ENCODE measurements at regions not wholly inside any gene's neighbourhood (a gene's known extent, or its start where the extent isn't known, plus 50 kb on each side); places are given as distances from the start of the nearest gene placed in this dataset.

DNA sequence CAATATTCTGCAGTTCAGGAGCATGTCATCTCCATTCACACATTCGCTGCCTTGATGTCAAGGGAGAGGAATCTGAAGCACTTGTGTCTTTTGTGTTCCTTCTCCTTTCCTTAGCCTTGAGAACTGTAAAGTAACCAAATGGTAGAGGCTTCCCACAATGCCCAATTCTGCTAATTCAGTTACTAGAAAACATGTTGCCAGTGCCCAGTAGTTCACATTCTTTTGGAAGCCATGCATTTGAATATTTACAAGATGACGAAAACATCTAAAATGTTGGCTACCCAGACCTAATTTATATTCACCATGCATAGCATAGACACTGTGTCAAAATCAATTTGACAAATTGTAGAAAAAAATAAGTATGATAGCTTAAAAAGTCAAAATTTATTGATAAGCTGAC is 852.7 kb upstream of the PHF14 start:
- H3K36me3 ChIP-seq (ENCODE audit: low read depth, missing control alignments): no peaks in the 10 kb centered on the region
- no peak overlapping the region for H3K4me3 ChIP-seq
- WGBS, 2 donors: 84 to 86% methylated on average over 2 of the region's 2 CpGs
- no peak for DNase-seq
- intact Hi-C loops (cut with DNase I; ENCODE audit: low total_unique reads): no loop called here
- H3K9me3 ChIP-seq: no peaks in the 10 kb centered on the region
- H3K27me3 ChIP-seq: no peaks in the 10 kb centered on the region
- H3K27ac ChIP-seq: no peak overlapping the region
- no peak for TF ChIP-seq POLR2A (IDR thresholded peaks at IDR 0.05)
- TF ChIP-seq, protein P1, sequence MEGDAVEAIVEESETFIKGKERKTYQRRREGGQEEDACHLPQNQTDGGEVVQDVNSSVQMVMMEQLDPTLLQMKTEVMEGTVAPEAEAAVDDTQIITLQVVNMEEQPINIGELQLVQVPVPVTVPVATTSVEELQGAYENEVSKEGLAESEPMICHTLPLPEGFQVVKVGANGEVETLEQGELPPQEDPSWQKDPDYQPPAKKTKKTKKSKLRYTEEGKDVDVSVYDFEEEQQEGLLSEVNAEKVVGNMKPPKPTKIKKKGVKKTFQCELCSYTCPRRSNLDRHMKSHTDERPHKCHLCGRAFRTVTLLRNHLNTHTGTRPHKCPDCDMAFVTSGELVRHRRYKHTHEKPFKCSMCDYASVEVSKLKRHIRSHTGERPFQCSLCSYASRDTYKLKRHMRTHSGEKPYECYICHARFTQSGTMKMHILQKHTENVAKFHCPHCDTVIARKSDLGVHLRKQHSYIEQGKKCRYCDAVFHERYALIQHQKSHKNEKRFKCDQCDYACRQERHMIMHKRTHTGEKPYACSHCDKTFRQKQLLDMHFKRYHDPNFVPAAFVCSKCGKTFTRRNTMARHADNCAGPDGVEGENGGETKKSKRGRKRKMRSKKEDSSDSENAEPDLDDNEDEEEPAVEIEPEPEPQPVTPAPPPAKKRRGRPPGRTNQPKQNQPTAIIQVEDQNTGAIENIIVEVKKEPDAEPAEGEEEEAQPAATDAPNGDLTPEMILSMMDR (IDR thresholded peaks at IDR 0.05): no peak
- no peaks in the 10 kb centered on the region for H3K4me1 ChIP-seq

GRCh38 chr7:10121631-10122030 is 852.0 kb upstream of the PHF14 start:
- TF ChIP-seq, protein P1 (IDR thresholded peaks at IDR 0.05): no peak
- no peak for TF ChIP-seq POLR2A (IDR thresholded peaks at IDR 0.05)
- DNase-seq: no peak
- H3K36me3 ChIP-seq (ENCODE audit: low read depth, missing control alignments): no peaks in the 10 kb centered on the region
- no peak overlapping the region for H3K4me3 ChIP-seq
- intact Hi-C loops (cut with DNase I; ENCODE audit: low total_unique reads): no loop called here
- no peaks in the 10 kb centered on the region for H3K9me3 ChIP-seq
- no peaks in the 10 kb centered on the region for H3K27me3 ChIP-seq
- WGBS, 2 donors: 40 to 56% methylated on average over 2 of the region's 2 CpGs
- no peak overlapping the region for H3K27ac ChIP-seq
- no peaks in the 10 kb centered on the region for H3K4me1 ChIP-seq

DNA sequence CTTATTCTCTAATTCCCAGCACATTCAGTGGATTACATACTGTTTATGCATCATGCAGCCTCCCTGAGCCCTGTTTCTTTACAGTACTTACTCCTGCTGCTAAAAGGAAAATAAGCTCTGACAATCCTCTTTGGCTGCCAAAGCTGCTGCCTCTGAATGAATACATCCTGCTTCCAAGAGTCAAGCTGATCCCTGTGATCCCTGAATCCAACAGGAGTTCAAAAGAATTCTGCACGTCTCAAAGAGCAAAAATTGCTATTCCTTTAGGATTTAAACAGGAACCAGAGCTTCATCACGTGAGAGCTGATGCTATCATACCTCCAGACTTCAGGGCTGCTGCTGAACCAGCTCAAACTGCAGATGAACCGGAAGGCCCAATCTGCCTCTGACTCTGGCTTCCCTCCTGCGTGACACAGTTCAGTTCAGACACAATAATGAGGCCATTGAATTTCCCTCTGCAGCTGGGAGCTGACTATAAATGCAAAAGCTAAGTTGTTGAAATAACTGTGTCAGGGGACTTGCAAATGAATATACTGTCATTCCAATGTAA is 851.0 kb upstream of the PHF14 start:
- Histone ChIP-seq H3K27ac (no peak overlapping the region), H3K36me3 (ENCODE audit: low read depth, missing control alignments) (no peaks in the 10 kb centered on the region), H3K9me3 (no peaks in the 10 kb centered on the region), H3K4me1 (no peaks in the 10 kb centered on the region), H3K4me3 (no peak overlapping the region), H3K27me3 (no peaks in the 10 kb centered on the region)
- intact Hi-C loops (cut with DNase I; ENCODE audit: low total_unique reads): no loop called here
- no peak for DNase-seq
- WGBS, 2 donors: 25 to 31% methylated on average over 3 to 4 of the region's 4 CpGs
- TF ChIP-seq POLR2A (IDR thresholded peaks at IDR 0.05): no peak
- TF ChIP-seq, protein P1 (IDR thresholded peaks at IDR 0.05): no peak

DNA sequence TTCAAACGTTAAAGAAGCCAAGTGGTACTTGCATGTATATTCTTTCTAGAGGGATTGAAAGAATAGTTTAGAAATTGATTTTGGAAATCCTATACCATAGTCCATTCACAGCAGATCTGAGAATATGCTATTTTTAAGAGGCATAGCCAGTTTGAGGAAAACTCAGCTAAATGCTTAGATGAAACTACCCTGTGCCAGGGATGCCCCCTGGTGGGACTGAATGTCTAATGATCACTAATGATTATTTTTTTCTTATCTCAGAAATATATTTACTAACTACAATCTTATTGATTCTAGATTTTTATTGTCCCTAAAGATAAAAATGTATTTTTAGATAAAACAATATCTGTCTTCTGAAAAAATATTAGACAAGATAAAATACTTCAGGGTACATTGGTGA is 844.9 kb upstream of the PHF14 start:
- no peak for TF ChIP-seq POLR2A (IDR thresholded peaks at IDR 0.05)
- TF ChIP-seq, protein P1 (IDR thresholded peaks at IDR 0.05): peak in 1 of 3 experiments; percentile 22
- Histone ChIP-seq H3K27ac (no peak overlapping the region), H3K36me3 (ENCODE audit: low read depth, missing control alignments) (no peaks in the 10 kb centered on the region), H3K27me3 (no peaks in the 10 kb centered on the region), H3K9me3 (no peaks in the 10 kb centered on the region), H3K4me1 (no peaks in the 10 kb centered on the region), H3K4me3 (no peak overlapping the region)
- intact Hi-C loops (cut with DNase I; ENCODE audit: low total_unique reads): no loop called here
- DNase-seq: peak; percentile 26
- 52 to 56% methylated on average over 1 of the region's 1 CpG for WGBS, 2 donors

DNA sequence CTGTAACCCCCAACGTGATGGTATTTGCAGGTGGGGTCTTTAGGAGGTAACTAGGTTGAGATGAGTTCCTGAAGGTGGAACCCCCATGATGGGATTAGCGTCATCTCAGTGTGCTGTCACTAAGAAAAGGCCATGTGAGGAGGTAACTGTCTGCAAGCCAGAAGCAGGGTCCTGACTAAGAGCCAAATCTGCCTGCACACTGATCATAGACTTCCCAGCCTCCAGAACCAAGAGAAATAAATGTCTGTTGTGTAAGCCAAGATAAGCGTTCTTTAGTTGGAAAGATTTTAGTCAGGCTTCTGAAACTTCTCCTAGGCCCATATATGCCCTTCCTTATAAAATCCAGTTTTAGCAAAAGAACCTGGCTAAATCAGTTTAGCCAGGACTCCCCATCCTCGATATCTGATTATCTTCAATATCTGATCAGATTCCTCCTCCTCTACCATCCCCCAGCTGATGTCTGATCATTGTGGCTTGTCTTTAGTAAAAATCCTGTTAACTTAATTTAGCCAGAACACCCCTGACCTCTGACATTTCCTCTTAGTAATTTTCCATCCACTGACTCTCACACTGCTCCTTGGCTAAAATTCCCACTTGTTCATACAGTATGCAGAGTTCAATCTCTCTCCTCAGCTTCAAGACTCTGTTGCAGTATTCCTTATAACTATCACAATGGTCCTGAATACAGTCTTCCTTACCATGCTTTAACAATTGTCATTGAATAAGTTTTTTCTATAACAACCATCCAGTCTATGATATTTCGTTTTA is 835.4 kb upstream of the PHF14 start:
- Histone ChIP-seq H3K4me1 (no peaks in the 10 kb centered on the region), H3K27me3 (no peaks in the 10 kb centered on the region), H3K27ac (no peak overlapping the region), H3K36me3 (ENCODE audit: low read depth, missing control alignments) (no peaks in the 10 kb centered on the region), H3K9me3 (no peaks in the 10 kb centered on the region), H3K4me3 (no peak overlapping the region)
- intact Hi-C loops (cut with DNase I; ENCODE audit: low total_unique reads): no loop called here
- DNase-seq: no peak
- 72 to 78% methylated on average over 5 of the region's 5 CpGs for WGBS, 2 donors
- TF ChIP-seq, protein P1 (IDR thresholded peaks at IDR 0.05): no peak
- TF ChIP-seq POLR2A (IDR thresholded peaks at IDR 0.05): no peak

Measured in testis (tissue), 2 donors.